ENCODE measurements at regions not wholly inside any gene's neighbourhood (a gene's known extent, or its start where the extent isn't known, plus 50 kb on each side); places are given as distances from the start of the nearest gene placed in this dataset.

DNA sequence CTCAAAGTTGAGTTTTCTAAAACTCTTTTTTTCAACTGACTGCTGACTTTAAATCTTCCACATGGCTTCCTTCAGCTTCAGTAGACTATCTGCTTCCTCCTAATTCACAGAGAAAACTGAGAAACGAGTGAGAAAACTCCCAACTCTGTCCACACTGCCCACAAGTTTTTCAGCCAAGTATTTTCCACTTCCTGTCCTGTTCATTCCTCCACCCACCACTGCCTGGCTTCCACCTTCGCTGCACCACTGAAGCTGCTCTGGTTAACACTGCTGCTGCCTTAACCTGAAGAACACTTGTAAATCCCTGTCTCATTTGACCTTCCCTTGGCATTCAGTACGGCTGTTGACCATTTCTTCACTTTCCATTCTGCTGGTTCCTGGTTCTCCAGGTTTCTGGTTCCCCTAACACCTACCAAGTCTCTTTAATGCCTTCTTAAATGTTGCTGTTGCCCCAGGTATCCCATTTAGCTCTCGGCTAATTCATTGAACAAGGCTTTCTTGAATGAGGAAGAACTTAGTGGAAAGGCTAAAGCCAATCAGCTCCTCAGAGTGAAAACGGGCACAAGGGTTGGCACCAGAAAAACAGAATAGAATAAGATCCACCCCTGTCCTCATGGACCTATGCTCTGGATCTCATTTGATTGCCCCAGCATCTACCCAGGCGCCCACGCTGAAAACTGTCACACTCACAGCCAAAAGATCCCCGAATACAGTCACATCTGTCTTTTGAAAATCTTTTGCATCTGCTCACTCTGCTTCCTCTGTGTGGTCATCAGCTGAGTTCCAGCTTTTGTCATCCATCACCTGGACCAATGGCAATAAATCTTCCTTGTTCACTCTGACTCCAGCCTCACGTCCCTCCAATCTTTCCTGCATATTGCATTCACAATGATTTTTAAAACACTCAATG, 104.4 kb upstream of the TAB2 start:
- DNase-seq (ENCODE audit: low spot score), result peak; percentile 48
- TF ChIP-seq, protein P1, sequence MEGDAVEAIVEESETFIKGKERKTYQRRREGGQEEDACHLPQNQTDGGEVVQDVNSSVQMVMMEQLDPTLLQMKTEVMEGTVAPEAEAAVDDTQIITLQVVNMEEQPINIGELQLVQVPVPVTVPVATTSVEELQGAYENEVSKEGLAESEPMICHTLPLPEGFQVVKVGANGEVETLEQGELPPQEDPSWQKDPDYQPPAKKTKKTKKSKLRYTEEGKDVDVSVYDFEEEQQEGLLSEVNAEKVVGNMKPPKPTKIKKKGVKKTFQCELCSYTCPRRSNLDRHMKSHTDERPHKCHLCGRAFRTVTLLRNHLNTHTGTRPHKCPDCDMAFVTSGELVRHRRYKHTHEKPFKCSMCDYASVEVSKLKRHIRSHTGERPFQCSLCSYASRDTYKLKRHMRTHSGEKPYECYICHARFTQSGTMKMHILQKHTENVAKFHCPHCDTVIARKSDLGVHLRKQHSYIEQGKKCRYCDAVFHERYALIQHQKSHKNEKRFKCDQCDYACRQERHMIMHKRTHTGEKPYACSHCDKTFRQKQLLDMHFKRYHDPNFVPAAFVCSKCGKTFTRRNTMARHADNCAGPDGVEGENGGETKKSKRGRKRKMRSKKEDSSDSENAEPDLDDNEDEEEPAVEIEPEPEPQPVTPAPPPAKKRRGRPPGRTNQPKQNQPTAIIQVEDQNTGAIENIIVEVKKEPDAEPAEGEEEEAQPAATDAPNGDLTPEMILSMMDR (IDR thresholded peaks at IDR 0.05; ENCODE audit: extremely low read depth, missing control alignments), result no peak

DNA sequence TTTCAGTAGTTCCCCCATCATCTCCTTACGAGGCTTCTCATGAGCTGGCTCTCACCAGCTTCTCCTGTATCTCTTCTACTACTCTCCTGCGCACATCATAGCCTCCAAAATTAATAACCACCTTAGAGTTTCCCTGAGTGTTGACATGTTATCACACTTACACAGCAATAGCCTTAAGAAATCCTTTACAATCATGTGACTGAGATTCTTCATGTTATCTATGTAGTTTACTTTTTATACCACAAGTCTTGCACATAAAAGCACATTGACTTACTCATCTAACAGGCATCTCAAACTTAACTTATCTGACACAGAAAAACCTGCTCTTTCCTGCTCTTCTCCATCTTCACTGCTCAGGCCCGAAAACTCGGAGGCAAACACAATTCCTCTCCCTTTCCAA, 103.7 kb upstream of the TAB2 start:
- TF ChIP-seq, protein P1 (IDR thresholded peaks at IDR 0.05; ENCODE audit: extremely low read depth, missing control alignments), result no peak
- DNase-seq (ENCODE audit: low spot score), result no peak

DNA sequence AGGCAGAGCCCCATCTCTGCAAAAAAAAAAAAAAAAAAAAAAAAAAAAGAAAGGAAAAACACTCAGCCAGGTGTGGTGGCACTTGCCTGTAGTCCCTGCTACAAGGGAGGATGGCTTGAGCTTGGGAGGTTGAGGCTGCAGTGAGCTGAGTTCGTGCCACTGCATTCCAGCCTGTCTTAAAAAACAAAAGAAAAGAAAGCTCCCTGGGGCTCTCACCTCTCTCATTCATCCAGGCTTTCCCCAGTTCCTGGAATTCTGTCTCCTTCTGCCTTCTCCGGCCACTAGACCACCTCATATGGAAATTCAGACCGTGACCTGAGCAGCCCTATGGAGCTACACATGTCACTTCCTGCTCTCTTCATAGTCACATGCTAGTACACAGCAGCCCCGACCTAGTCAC, 101.1 kb upstream of the TAB2 start:
- no peak for DNase-seq (ENCODE audit: low spot score)
- TF ChIP-seq, protein P1 (IDR thresholded peaks at IDR 0.05; ENCODE audit: extremely low read depth, missing control alignments), result no peak

DNA sequence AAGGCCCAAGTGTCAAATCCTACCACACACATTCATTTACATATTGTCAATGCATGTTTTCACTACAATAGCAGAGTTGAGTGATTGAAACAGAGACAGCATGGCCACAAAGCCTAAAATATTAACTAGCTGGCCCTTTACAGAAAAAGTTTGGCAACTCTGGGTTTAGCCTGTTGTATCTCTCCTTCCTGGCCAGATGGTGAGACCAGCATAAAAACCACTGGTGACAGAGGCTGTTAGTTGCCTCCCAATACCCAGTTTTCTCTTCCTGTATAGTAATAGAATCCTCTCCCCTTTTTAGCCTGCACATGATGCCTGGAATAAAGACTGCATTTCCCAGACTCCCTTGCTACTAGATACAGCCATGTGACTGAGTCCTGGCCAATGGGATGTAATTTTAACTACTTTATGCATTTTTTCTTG, 100.0 kb upstream of the TAB2 start:
- TF ChIP-seq, protein P1 (IDR thresholded peaks at IDR 0.05; ENCODE audit: extremely low read depth, missing control alignments), result no peak

DNA sequence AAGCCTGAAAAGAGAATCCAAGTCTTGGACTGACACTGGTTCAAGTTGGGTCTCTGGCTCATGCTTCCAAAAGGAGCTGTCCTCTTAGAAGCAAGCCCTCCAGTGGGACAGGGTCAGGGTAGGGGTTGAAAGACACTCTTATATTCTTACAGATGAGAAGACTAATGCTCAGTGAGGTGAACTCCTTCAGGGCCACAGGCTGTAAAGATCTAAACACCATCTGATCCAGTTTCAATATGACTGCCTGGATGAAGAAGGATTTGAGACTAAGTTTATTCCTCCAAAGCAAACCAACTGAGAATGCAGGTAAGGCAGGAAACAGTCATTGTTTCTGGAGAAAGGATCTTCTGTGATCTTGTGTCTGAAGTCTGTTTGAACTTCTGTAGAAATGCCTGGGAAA, 99.0 kb upstream of the TAB2 start:
- DNase-seq (ENCODE audit: low spot score), result no peak
- TF ChIP-seq, protein P1 (IDR thresholded peaks at IDR 0.05; ENCODE audit: extremely low read depth, missing control alignments), result no peak

More for the DNA sequence above, 100.0 kb upstream of the TAB2 start:
- no peak for DNase-seq (ENCODE audit: low spot score)

DNA sequence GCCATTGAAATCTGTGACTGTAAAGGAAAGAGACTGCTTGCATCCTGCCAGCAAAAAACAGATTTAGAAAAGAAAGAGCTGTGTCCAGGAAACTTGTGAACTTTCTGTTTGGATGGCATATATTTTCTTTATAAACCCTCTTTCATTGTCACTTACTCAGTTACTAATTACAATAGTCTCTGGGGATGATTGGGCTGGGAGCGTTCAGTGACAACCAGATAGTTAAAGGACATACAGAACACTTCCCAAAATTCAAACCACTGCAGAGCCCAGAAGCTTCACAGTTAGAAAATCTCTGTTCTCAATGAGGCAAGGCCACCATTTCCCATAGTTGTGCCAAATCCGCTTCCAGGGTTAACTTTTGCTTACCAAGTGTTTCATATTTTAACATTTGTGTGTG, 98.6 kb upstream of the TAB2 start:
- no peak for DNase-seq (ENCODE audit: low spot score)
- TF ChIP-seq, protein P1 (IDR thresholded peaks at IDR 0.05; ENCODE audit: extremely low read depth, missing control alignments), result no peak

DNA sequence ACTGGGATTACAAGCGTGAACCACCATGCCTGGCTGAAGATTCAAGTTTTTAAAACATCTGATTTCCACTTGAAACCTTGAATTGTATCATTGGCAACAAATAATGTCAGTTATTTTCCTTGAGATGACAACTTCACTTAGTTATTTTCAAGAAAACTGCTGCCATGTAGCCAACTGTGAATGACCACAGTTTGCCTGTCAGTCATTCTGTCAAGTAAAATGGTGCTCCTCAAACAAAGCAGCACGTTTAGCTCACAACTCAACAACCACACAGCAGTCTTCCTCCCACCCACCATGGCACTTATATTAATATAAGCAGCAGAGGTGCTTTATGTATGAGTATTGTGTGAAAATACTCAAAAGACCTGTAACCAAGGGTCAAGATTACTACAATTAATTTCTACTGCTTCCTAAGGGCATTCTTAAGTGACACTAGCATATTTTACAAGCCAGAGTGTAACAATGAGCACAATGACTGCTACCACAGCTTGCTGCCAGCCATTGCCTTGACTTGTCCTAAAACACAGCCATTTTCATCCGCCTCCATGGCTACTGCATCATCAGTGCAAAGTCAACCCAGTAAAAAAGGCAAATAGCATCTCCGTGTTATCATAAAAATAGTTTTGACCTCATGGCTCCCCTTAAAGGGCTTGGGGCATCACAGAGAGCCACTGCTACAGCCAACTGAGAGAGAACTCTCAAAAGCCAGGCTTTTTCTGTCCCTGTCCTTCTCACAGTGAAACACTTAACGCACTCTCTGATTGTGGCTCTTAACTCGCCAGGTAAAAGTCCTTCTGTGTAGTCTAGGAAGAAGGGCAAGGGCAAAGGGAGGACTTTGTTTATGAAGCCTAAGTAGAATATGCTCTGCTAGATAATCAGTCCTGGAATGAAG, 96.4 kb upstream of the TAB2 start:
- no peak for DNase-seq (ENCODE audit: low spot score)
- TF ChIP-seq, protein P1 (IDR thresholded peaks at IDR 0.05; ENCODE audit: extremely low read depth, missing control alignments), result no peak
